ENCODE measurements at regions not wholly inside any gene's neighbourhood (a gene's known extent, or its start where the extent isn't known, plus 50 kb on each side); places are given as distances from the start of the nearest gene placed in this dataset.
"Not testable (repeated sequence)": the region's sequence is repeated elsewhere in the genome, so short reads cannot be mapped to it uniquely, and the experiment has no call there.

- no peak for TF ChIP-seq CTCF (IDR thresholded peaks at IDR 0.05; ENCODE audit: insufficient read depth, low read depth, low read length, missing control alignments)
- DNase-seq (ENCODE audit: low read depth) = no peak
- no peak overlapping the region for H3K4me3 ChIP-seq (ENCODE audit: low read length)
Observed at GRCh38 chr5:163305655-163306054, 131.7 kb upstream of the CCNG1 start.

- peak; percentile 38 for TF ChIP-seq CTCF (IDR thresholded peaks at IDR 0.05; ENCODE audit: insufficient read depth, low read depth, low read length, missing control alignments)
- DNase-seq (ENCODE audit: low read depth) = peak; percentile 40
- no peak overlapping the region for H3K4me3 ChIP-seq (ENCODE audit: low read length)
Observed at GRCh38 chr5:163306421-163306820, 131.0 kb upstream of the CCNG1 start.

- TF ChIP-seq CTCF (IDR thresholded peaks at IDR 0.05; ENCODE audit: insufficient read depth, low read depth, low read length, missing control alignments) = no peak
- H3K4me3 ChIP-seq (ENCODE audit: low read length) = no peak overlapping the region
- DNase-seq (ENCODE audit: low read depth) = no peak
Observed at GRCh38 chr5:163309914-163310313, 127.5 kb upstream of the CCNG1 start.

GRCh38 chr5:163310997-163311396 is 126.4 kb upstream of the CCNG1 start:
- TF ChIP-seq CTCF (IDR thresholded peaks at IDR 0.05; ENCODE audit: insufficient read depth, low read depth, low read length, missing control alignments) = no peak
- H3K4me3 ChIP-seq (ENCODE audit: low read length) = no peak overlapping the region
- DNase-seq (ENCODE audit: low read depth) = no peak

- DNase-seq (ENCODE audit: low read depth) = no peak
- no peak for TF ChIP-seq CTCF (IDR thresholded peaks at IDR 0.05; ENCODE audit: insufficient read depth, low read depth, low read length, missing control alignments)
- H3K4me3 ChIP-seq (ENCODE audit: low read length) = no peak overlapping the region
Observed at GRCh38 chr5:163312598-163312997, 124.8 kb upstream of the CCNG1 start.

GRCh38 chr5:163313049-163313448 is 124.3 kb upstream of the CCNG1 start:
- DNase-seq (ENCODE audit: low read depth); H3K4me3 ChIP-seq (ENCODE audit: low read length): not testable (repeated sequence)

- DNase-seq (ENCODE audit: low read depth) = not testable (repeated sequence)
Observed at GRCh38 chr5:163316374-163316773, 121.0 kb upstream of the CCNG1 start.

GRCh38 chr5:163318707-163319106 is 118.7 kb upstream of the CCNG1 start:
- no peak for TF ChIP-seq CTCF (IDR thresholded peaks at IDR 0.05; ENCODE audit: insufficient read depth, low read depth, low read length, missing control alignments)
- DNase-seq (ENCODE audit: low read depth) = no peak
- no peak overlapping the region for H3K4me3 ChIP-seq (ENCODE audit: low read length)

More at GRCh38 chr5:163316374-163316773, 121.0 kb upstream of the CCNG1 start:
- not testable (repeated sequence) for H3K4me3 ChIP-seq (ENCODE audit: low read length)

All from epithelial cell of esophagus (primary cell).